Esophagus muscularis mucosa (tissue), 4 donors: ENCODE measurements at regions not wholly inside any gene's neighbourhood (a gene's known extent, or its start where the extent isn't known, plus 50 kb on each side); places are given as distances from the start of the nearest gene placed in this dataset.

Experiments
- DNase-seq: peaks from one replicate; pipeline ENCODE4 v3.0.0-alpha.2; 2017; ENCODE audit errors: extremely low spot score
- H3K27ac ChIP-seq, 4 donors: fragments of 200-600 bp; sonication (generic); replicated peaks in 1 of 4; 1 replicate in 3 of 4; 2 replicates in 1 of 4; pipeline ENCODE4 v1.5.1; 2016 to 2019; ENCODE audit warnings: mild to moderate bottlenecking in 1 of 4
- H3K27me3 ChIP-seq, 4 donors: fragments of 200-600 bp; sonication (generic); one replicate each; pipeline versions ENCODE4 v1.5.1 to v1.6.0; 2016 to 2019
- H3K36me3 ChIP-seq, 4 donors: fragments of 200-600 bp; sonication (generic); one replicate each; pipeline ENCODE4 v1.5.1; 2016 to 2019
- H3K4me1 ChIP-seq, 4 donors: fragments of 200-600 bp; sonication (generic); one replicate each; pipeline ENCODE4 v1.5.1; 2016 to 2019
- H3K4me3 ChIP-seq, 4 donors: fragments of 200-600 bp; sonication (generic); 1 replicate in 2 of 4; 2 replicates in 2 of 4; pipeline ENCODE4 v1.5.1; 2016 to 2019; ENCODE audit warnings: mild to moderate bottlenecking in 4 of 4, moderate library complexity in 1 of 4
- H3K9me3 ChIP-seq, 4 donors: fragments of 200-600 bp; sonication (generic); 1 replicate in 3 of 4; 2 replicates in 1 of 4; pipeline ENCODE4 v1.5.1; 2016 to 2019
- CTCF ChIP-seq, 3 experiments: fragments of 200-600 bp in 2 of 3; fragments of 450-650 bp in 1 of 3; sonication (generic) in 2 of 3; IDR thresholded peaks; one replicate each; pipeline ENCODE4 v1.5.1; 2017 to 2019; ENCODE audit warnings: antibody characterized with exemption in 3 of 3, mild to moderate bottlenecking in 2 of 3, moderate library complexity in 1 of 3
- EP300 ChIP-seq: sonication (generic); formaldehyde crosslinking; IDR thresholded peaks from one replicate; pipeline ENCODE4 v1.6.1; 2017; ENCODE audit warnings: antibody characterized with exemption
- POLR2A ChIP-seq: fragments of 450-650 bp; IDR thresholded peaks from one replicate; pipeline ENCODE4 v1.6.1; 2017; ENCODE audit warnings: antibody characterized with exemption, moderate library complexity, mild to moderate bottlenecking, low read depth
- POLR2AphosphoS5 ChIP-seq, 2 donors: sonication (generic); formaldehyde crosslinking; IDR thresholded peaks; one replicate each; pipeline ENCODE4 v1.6.1; 2017; ENCODE audit warnings: antibody characterized with exemption in 2 of 2
- WGBS: methylation state at CpG from one replicate; pipeline ENCODE4 v1.1.5; 2018; 5-methylcytosine and 5-hydroxymethylcytosine counted together
- intact Hi-C: fragments of 100-400 bp; cut with DNase I; formaldehyde crosslinking; loops from one replicate; pipeline ENCODE4 v1.15.1; 2023

- no peak overlapping the region for H3K4me3 ChIP-seq
- no peaks in the 10 kb centered on the region for H3K27me3 ChIP-seq
- no peaks in the 10 kb centered on the region for H3K9me3 ChIP-seq
- intact Hi-C loops, result no loop called here
- DNase-seq, result no peak
- no peaks in the 10 kb centered on the region for H3K36me3 ChIP-seq
- TF ChIP-seq POLR2A (no peak), CTCF (IDR thresholded peaks at IDR 0.05) (no peak), EP300 (no peak), POLR2AphosphoS5 (IDR thresholded peaks at IDR 0.05) (no peak)
- H3K4me1 ChIP-seq, result peaks cover 0 to 11% (median 4%) of the 10 kb centered on the region in 4 donors
- 94% methylated on average over 7 of the region's 7 CpGs for WGBS
- no peak overlapping the region for H3K27ac ChIP-seq
Measured at GRCh38 chr11:92554688-92555087, 330.1 kb downstream of the FAT3 start.

- Histone ChIP-seq H3K9me3 (no peaks in the 10 kb centered on the region), H3K4me3 (no peak overlapping the region), H3K27me3 (no peaks in the 10 kb centered on the region), H3K4me1 (peaks cover 0 to 11% (median 4%) of the 10 kb centered on the region in 4 donors), H3K36me3 (no peaks in the 10 kb centered on the region), H3K27ac (no peak overlapping the region)
- intact Hi-C loops, result no loop called here
- no peak for DNase-seq
- WGBS, result 58% methylated on average over 4 of the region's 4 CpGs
- TF ChIP-seq POLR2A (no peak), CTCF (IDR thresholded peaks at IDR 0.05) (no peak), EP300 (no peak), POLR2AphosphoS5 (IDR thresholded peaks at IDR 0.05) (no peak)
Measured at GRCh38 chr11:92556431-92556830, 331.8 kb downstream of the FAT3 start.

- no peaks in the 10 kb centered on the region for H3K9me3 ChIP-seq
- no peak overlapping the region for H3K27ac ChIP-seq
- intact Hi-C loops, result no loop called here
- 69% methylated on average over 1 of the region's 1 CpG for WGBS
- H3K36me3 ChIP-seq, result no peaks in the 10 kb centered on the region
- peaks cover 0 to 11% (median 4%) of the 10 kb centered on the region in 4 donors for H3K4me1 ChIP-seq
- TF ChIP-seq CTCF (IDR thresholded peaks at IDR 0.05), result no peak
- TF ChIP-seq EP300, result no peak
- TF ChIP-seq POLR2AphosphoS5 (IDR thresholded peaks at IDR 0.05), result no peak
- TF ChIP-seq POLR2A, result no peak
- no peak for DNase-seq
- H3K4me3 ChIP-seq, result no peak overlapping the region
- no peaks in the 10 kb centered on the region for H3K27me3 ChIP-seq
Measured at GRCh38 chr11:92557879-92558278, 333.3 kb downstream of the FAT3 start.

GRCh38 chr11:92558323-92558722, 333.7 kb downstream of the FAT3 start:
- TF ChIP-seq CTCF (IDR thresholded peaks at IDR 0.05), result no peak
- TF ChIP-seq POLR2A, result no peak
- TF ChIP-seq POLR2AphosphoS5 (IDR thresholded peaks at IDR 0.05), result no peak
- no peak for TF ChIP-seq EP300
- no peak overlapping the region for H3K4me3 ChIP-seq
- DNase-seq, result no peak
- no peaks in the 10 kb centered on the region for H3K36me3 ChIP-seq
- no peaks in the 10 kb centered on the region for H3K9me3 ChIP-seq
- H3K27ac ChIP-seq, result no peak overlapping the region
- peaks cover 0 to 11% (median 4%) of the 10 kb centered on the region in 4 donors for H3K4me1 ChIP-seq
- WGBS, result 34% methylated on average over 3 of the region's 3 CpGs
- intact Hi-C loops, result no loop called here
- H3K27me3 ChIP-seq, result no peaks in the 10 kb centered on the region

GRCh38 chr11:92569726-92570125, 345.1 kb downstream of the FAT3 start:
- no peaks in the 10 kb centered on the region for H3K27me3 ChIP-seq
- WGBS, result 83% methylated on average over 1 of the region's 1 CpG
- no peak overlapping the region for H3K27ac ChIP-seq
- H3K4me1 ChIP-seq, result no peaks in the 10 kb centered on the region
- no peak for DNase-seq
- intact Hi-C loops, result no loop called here
- H3K36me3 ChIP-seq, result no peaks in the 10 kb centered on the region
- no peak for TF ChIP-seq POLR2AphosphoS5 (IDR thresholded peaks at IDR 0.05)
- TF ChIP-seq CTCF (IDR thresholded peaks at IDR 0.05), result no peak
- no peak for TF ChIP-seq POLR2A
- no peak for TF ChIP-seq EP300
- H3K9me3 ChIP-seq, result no peaks in the 10 kb centered on the region
- H3K4me3 ChIP-seq, result no peak overlapping the region
